Stimulated activated CD4-positive, alpha-beta T cell treated with anti-CD3 and anti-CD28 coated beads, Interleukin-15, amount 100 ng/mL, for 24 hours (primary cell): ENCODE measurements at regions not wholly inside any gene's neighbourhood (a gene's known extent, or its start where the extent isn't known, plus 50 kb on each side); places are given as distances from the start of the nearest gene placed in this dataset.
"Not testable (repeated sequence)": the region's sequence is repeated elsewhere in the genome, so short reads cannot be mapped to it uniquely, and the experiment has no call there.

Experiments
- DNase-seq: peaks from one replicate; pipeline ENCODE4 v3.0.0-alpha.2; 2020

DNA sequence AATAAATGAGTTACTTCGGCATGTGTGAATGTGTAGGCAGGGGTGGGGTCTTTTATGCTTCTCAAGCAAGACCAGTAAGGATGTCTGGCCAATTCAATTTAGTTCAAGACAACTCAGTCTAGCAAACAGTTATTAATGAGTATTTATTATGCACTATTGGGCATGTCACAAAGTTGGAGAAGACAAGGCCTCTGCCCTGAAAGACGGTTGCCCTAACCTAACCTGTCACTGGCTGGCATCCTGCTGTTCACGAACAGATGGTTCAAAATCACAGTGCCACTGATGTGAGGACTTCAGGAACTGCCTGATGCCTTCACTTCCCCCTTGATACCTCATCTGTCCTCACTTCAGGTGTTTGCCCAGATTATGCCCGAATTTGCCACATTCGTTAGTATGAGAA lies 217.8 kb downstream of the SOX2 start:
- DNase-seq, result no peak

DNA sequence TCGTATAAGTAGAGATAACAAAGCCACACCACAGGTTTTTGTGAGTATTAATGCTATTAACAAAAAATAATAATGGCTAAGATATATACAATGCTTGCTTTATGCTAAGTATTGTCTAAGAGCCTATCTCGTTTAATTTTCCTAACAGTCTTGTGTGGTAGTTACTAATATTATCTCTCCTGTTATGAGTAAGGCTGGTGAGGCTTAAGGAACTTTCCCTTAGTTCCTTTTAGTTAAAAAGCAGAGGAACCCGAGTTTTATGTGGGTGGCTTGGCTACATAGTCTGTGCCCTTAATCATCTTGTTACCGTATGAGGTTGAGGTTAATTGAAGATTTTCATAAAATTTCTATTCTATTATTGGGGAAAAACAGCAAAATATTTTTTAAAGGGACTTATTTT lies 218.4 kb downstream of the SOX2 start:
- DNase-seq, result no peak

DNA sequence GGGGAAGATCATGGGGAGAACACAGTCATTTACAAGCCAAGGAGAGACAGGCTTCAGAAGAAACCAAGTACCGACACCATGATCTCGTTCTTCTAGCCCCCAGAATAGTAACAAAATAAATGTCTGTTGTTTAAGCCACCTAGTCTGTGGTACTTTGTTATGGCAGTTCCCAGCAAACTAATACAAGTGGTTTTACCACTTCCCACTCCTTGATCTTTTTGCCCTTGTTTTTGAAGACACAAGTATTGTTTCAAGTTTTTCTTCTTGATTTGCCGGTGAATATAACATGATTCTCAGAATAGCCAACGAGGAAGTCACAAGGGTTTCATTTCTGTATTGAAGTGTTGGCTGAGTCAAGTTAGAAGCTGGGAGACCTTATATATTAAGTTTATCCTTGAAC lies 220.3 kb downstream of the SOX2 start:
- DNase-seq, result no peak

DNA sequence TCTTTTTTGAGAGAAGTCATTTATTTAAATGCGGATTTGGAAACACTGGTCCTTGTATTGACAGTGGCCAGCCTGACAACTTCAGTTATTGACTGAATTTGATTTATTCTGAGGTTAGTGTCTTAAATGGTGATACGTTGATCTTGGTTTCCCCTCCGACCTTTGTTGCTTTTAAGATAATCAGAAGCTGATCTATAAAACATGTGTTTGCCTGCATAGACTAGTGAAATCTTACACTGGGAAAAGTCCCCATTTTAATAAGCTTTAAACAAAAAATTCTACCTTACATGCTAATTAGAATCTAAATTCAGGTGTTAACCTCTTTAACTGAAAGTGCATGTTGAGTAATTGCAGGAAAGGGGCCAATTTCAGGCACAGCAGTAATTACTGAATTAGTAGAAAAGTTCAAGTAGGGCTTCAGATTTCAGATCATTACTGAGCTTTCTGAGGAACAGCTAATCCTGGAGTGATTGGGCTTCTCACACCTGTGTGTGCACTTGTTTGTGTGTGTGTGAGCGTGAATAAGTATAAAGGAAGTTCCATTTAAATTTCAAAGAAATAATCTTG lies 221.4 kb downstream of the SOX2 start:
- no peak for DNase-seq

DNA sequence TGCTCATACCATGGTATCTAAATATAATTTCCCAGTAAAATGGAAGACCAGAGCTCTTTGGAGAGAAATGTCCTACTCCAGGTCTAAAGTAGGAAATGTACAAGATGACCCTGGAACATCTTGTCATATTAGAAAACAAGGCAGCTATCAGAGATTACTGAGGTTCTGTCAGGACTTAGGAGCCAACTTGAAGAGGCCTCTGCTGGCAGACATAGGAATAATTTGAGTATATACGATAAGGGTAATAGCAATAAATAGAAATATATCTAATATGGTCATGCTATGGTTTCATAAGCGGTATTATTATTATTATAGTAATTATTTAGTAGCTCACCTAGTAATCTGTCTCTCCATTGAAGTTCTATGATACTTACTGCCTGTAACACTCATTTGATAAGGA lies 224.2 kb downstream of the SOX2 start:
- DNase-seq, result no peak

DNA sequence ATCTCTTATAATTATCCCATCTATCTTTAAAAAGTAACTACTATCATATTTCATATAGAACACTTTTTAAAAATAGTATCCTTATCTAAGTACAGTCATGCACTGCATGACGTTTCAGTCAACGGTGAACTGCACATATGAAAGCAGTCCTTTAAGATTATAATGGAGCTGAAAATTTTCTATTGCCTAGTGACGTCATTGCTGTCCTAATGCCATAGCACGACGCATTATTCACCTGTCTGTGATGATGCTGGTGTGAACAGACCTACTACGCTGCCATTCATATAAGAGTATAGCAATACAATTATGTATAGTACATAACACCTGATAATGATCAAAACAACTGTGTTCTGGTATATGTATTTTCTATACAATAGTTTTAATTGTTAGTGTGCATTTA lies 225.0 kb downstream of the SOX2 start:
- DNase-seq, result no peak

DNA sequence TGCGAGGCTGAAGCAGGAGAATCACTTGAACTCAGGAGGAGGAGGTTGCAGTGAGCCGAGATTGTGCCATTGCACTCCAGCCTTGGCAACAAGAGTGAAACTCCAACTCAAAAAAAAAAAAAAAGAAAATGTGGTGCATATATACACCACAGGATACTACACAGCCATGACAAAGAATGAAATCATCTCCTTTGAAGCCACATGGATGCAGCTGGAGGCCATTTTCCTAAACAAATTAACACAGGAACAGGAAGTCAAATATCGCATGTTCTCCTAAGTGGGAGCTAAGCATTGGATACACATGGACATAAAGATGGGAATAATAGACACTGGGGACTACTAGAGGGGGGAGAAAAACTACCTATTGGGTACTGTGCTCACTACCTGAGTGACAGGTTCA lies 226.9 kb downstream of the SOX2 start:
- not testable (repeated sequence) for DNase-seq

DNA sequence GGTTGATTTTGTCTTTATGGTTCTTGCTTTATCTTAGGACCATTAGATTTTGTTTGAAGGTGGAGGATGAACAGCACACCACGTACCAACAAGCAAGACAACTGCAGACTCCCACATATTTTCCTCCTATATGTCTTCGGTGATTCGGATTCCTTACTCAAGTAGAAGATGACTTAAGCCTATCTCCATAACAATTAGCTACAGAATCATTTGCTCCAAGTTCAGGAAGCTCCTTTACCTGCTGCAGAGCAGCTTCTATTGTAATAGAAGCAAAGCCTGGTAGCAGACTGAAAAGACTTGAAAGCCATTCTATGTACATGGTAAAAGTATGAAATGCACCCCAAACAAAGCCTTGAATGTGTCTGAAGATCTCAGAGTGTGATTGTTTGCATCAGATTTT lies 229.0 kb downstream of the SOX2 start:
- DNase-seq, result no peak

DNA sequence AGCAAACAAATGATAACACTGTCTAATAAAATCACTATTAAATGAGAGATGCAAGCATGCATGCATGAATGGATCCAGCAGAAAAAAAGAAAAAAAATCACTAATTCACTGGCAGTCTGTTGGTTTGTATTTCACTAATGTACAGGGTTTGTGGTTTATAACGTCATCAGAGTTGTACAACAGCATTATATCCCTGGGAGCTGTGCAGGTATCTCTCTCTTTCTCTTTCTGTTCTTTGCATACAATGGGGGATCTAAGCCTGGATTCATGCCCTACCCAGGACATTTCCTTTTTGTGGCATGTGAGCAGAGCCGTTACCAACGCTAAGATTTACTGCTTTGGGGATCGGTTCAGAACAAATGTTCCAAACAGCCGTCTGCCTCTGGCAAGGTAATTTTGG lies 229.5 kb downstream of the SOX2 start:
- no peak for DNase-seq

DNA sequence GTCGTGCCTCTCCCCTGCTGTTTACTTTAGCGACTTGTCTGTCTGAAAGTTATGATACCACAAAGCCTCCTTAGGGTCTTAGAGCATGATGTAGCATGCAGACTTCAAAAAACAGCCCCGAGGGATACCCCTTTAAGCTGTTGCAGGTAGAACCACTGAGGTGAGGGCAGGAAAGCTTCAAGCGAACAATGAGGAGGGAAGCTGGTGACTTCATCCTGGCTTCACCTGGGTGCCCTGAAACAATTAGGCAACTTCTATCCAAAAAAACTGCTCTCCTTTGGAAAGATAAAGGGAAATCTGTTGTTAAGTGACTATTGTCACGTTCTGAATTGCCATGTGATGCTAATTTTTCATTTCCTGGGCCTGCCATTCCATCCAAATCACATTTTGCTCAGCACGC lies 231.6 kb downstream of the SOX2 start:
- no peak for DNase-seq

DNA sequence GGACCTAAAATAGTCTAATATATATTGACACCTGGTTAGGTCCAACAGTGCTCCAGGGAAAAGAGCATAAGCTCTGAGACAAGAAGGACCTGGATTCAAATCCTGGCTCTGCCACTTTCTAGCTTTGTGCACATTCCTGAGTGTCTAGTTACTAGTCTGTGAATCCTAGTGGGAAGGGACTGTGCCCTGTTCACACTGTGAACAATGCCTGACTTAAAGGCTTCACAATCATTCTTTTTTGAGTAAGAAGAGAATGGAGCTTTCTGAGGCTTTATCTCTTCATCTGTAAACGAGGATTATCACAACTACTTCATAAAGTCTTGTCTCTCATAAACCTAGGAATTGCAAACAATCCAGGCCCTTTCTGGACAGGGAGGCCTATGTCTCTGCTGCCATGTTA lies 235.9 kb downstream of the SOX2 start:
- no peak for DNase-seq

DNA sequence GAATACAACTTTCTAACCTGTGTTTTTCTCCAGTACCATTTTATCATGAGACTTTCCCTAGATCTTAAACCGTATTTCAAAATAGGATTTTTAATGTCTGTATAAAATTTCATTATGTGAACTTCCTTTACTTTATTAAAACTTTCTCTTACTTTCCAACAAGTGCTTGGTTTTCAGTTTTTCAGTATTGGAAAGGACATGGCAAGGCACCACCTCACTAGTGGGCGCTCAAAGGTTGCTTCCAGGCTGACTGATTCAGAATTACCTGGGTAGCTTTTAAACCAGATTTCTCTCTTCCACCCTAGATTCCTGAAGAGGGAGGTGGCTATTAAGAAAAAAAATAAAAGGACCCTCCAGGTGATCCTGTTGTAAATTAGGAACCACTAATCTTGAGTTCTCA lies 236.6 kb downstream of the SOX2 start:
- DNase-seq, result no peak

DNA sequence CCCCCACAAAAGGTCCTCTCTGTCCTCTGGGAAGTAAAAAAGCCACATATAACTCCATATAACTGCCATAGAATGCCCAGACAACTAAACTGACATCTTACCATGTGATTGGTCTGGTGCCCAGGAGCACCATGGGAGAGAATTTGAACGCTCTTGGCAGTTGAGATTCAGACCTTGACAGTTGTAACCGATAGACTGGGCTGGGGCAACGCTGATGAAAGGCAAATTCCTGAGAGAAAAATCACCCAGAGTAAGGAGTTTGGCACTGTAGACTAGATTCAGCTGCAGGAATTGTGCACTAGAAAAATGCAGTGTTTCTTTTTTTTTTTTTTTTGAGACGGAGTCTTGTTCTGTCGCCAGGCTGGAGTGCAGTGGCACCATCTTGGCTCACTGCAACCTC lies 240.5 kb downstream of the SOX2 start:
- DNase-seq, result no peak

DNA sequence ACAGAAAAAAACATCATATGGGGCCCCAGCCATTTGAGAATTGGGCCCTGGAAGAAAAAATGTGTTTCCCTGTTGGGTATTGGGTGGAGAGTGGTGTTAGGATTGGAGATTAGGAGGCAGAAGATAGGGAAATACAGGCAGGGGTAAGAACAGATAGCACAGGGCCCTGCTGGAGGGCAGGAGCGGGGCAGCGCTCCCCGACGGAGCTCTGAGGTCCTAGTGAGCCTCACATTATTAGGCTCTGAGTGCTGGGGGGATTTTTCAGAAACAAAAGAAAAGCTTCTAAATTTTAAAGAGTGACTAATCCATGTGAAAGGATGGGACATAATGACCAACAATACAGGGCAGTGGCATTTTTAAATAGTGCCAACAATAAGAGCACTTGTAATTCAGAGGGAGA lies 241.2 kb downstream of the SOX2 start:
- DNase-seq, result no peak

DNA sequence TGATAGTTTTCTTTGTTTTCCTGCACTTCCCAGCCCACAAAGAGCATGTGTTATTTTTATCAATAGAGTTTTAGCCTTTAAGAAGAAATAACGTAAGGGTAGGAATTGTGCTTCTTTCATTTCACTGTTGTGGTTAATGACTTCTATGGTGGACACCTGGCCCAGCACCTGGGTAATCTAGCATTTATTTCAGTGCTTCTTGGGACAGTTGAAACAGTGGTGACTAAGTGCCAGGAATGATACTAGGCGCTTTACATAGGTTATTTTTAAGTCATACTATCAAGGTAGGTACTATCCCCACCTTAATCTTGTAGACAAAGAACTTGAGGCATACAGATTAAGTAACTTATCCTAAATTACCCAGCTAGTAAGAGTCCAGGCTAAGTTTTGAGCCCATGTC lies 243.8 kb downstream of the SOX2 start:
- no peak for DNase-seq

DNA sequence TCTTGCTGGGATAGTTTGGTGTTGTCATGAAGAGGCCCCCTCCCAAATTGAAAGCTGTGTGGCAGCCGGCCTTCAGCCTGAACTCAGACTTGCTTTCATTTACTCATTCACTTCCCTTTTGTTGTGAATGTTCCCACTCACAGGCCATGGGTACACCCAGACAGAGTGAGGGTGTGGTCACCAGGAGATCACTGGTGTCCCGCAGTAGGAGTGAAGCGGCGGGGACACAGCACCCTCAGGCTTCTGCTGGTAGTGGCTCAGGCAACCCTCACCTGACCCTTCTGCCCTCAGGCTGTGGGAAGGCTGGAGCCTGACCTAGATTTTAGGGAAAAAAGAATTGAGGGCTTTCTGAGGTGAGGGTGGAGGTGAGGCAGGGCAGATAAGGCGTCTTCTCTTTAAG lies 244.4 kb downstream of the SOX2 start:
- DNase-seq, result no peak

DNA sequence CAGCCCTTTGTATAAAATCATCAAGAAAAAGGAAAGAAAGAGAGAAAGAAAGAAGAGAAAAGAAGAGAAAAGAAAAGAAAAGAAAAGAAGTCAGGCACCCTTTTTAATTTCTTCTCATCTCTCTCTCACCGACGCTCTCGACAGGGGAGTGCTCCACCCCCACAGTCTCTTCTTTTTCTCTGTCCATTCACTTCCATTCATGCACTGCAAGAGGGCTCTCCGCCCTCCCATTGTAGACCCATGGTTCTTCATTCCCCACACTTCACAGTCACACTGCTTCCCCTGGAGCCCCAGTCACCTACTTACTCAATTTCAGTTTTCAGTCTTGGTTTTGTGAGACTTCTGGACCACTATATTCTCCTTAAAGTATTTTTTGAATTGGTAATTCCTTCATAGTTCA lies 254.7 kb downstream of the SOX2 start:
- no peak for DNase-seq

DNA sequence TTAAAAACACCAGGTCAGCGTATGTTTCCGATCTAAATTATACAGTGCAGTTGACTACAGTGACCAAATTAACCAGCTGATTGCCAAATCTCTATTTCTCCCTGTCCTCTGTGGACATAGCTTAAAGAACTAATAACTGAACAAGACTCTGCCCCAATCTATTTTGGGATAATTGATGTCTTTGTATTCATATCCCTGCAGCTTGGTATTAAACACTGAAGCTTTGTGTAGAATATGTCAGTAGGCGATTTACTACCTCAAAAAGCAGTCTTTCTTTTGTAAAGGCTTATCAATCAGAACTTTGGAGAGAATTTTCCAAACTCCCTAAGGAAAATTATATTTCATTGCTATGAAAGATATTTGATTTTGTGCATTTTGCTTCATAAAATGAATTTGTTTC lies 258.2 kb downstream of the SOX2 start:
- no peak for DNase-seq

DNA sequence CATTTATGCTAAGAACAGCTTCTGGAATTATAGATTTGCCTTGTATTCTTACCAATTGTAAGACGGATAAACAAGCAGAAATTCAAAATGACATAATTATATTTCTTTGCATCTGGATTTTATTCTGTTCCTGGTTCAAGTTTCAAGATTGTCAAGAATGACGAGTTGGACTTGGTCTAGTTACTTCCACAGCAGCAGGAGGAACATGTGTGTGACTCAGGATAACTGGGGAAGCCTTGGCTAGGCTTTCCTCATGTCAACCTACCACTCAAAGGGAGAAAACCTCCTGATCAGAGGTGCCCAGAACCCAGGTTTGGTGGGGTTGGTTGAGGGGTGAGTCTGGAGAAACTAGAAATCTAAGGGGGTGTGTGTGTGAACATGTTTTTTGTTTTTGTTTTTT lies 259.7 kb downstream of the SOX2 start:
- DNase-seq, result no peak

DNA sequence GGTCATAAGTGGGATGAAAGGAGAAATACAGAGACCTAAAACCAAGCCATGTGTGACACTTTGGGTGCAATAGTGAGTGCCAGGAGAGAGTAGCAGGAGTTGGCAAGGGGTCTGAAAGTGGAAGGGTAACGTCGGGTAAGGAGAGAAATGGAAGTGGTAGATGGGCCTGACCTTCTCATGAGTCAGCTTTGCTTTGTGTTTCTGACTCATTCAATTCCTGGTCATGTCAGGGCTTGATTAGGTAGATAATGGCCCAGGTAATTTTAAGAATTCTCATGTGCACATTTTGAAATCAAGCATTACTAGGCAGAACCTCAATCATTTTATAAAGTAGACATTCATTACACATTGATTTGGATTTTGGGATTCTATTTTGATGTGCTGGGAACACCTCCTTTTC lies 262.5 kb downstream of the SOX2 start:
- no peak for DNase-seq

DNA sequence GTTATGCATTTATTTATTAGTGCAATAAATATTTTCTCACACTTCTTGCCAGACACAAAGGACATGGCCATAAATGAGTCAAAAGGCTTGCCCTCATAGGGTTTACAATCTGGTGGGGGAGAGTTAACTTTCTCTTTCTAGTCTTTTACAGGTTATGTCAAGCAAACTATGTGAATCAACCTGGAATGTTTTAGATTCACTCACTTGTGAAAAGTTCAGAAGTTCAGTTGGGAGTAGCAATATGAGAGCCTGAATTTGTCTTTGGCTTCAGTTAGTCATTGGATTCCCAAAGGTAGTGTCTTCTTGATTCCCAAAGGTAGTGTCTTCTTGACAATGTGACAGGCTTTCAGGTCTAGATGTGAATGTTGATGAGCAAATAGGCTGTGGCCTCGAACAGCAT lies 264.8 kb downstream of the SOX2 start:
- no peak for DNase-seq

DNA sequence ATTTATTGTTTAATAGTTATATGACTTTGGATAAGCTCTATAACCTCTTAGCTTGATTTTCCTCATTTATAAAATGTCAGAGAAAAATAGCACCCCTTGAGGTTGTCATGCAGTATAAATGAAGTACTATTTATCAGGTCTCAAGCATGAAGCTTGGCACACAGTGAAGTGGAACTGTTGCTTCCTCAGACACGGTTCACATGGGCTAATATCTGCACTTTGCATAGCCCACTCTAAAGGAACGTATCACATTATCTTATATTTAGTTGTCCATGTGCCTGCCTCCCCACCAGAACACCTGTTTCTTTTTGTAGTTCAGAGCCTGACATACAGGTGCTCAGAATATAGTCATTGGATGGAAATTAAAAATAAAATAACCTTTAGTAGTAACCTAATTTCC lies 273.7 kb downstream of the SOX2 start:
- no peak for DNase-seq

DNA sequence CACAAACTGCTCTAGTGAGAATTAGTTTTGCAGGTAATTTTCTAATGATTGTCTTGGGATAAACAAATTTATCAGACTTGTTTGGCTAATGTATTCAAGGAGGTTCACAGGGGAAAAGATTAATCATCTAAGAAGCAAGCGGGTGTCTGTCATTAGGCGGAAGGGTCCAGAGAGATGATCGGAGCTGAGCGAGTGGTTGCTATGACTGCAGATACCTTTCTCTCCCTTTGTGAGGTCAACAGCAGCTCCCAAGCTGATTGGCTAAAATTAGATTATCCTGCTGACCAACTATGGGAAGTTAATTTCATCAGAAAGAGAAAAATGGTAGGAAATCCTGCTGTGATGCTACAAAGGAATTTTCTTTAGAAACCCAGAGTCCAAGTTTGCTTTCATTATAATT lies 276.0 kb downstream of the SOX2 start:
- DNase-seq, result no peak

DNA sequence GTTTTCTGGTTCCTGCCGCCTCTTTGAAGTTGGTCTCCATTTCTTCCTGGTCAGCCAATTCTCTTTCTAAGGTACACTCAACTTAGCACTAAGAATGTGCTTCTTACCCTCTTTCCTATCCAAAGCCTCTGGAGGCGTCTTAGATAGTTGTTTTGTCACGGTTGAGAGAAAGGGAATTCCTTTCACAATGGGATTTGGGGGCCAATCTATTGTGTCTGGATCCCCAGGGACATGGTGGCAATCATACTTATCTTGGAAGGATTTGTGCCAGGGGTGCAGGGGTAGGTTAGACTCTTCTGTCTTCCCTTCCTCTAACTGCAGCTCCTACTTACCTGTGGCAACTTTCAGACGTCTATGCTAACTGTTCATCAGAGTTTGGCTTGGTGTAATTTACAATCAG lies 287.1 kb downstream of the SOX2 start:
- no peak for DNase-seq

DNA sequence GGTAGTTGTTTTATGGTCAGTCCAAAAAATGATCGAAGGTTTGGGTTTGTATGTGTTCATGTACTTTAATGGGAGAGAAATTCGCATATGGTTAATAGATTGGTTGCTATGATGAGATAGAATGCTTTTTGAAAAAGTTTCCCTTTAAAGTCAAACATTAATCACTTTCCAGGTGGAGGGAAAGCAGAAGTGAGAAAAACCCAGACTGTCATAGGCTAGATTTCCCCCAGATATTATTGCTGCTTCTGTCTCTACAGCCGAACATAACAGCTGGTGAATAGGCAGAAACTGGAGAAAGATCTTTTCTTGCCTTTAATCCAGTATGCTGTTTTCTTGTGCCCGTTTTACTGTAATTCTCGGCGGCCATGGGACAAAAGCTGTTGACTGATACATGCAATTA lies 287.6 kb downstream of the SOX2 start:
- DNase-seq, result no peak

DNA sequence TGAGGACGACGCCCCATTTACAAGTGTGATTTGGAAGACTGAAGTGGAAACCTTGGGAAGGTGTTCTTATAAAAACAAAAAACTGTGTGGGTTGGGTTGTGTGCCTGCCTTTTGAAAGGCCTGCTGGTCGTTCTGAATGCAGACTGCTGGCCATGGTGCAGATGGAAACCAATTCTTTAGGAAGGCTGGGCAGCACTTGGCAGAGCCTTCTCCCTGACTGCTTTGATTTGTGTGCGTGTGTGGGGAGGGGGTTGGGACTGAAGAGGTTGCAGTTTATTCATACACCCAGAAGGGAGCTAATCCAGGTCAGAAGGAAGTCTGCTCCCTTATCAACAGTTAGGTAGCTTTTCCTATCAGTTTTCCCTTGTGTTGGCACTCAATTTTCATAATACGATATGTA lies 288.7 kb downstream of the SOX2 start:
- no peak for DNase-seq
